Left ventricle myocardium superior (tissue), 1 donor: ENCODE measurements at regions not wholly inside any gene's neighbourhood (a gene's known extent, or its start where the extent isn't known, plus 50 kb on each side); places are given as distances from the start of the nearest gene placed in this dataset.
A peak's percentile ranks its signal among the peaks of the same experiment; 100 is the strongest.
"Not testable (repeated sequence)": the region's sequence is repeated elsewhere in the genome, so short reads cannot be mapped to it uniquely, and the experiment has no call there.

Source experiments
- ATAC-seq: fragments of 200-7000 bp; cut with Tn5 transposase; one replicate; pipeline ENCODE4 v1.9.1; 2020; ENCODE audit warnings: mild to moderate bottlenecking, moderate library complexity
- DNase-seq: peaks from one replicate; pipeline ENCODE4 v3.0.0-alpha.2; 2020
- intact Hi-C: fragments of 100-400 bp; cut with micrococcal nuclease; formaldehyde crosslinking; loops from one replicate; pipeline ENCODE4 v1.11.0; 2022
- donor health status: DM: no; HTN: yes; CAD: no; lungs with severe emphysema.

GRCh38 chr12:4822572-4822971 lies 87.1 kb upstream of the KCNA1 start:
- ATAC-seq (no peak), DNase-seq (no peak)
- intact Hi-C loops = no loop called here

- DNase-seq (no peak), ATAC-seq (no peak)
- intact Hi-C loops = no loop called here
Observed at GRCh38 chr12:4824380-4824779, 85.3 kb upstream of the KCNA1 start.

GRCh38 chr12:4825011-4825858 lies 84.5 kb upstream of the KCNA1 start:
- intact Hi-C loops = no loop called here
- DNase-seq = no peak
- ATAC-seq = no peak

GRCh38 chr12:4826909-4827308 lies 82.8 kb upstream of the KCNA1 start:
- ATAC-seq = no peak
- intact Hi-C loops = no loop called here

GRCh38 chr12:4828176-4828575 lies 81.5 kb upstream of the KCNA1 start:
- ATAC-seq (no peak), DNase-seq (no peak)
- intact Hi-C loops = no loop called here

More at GRCh38 chr12:4826909-4827308, 82.8 kb upstream of the KCNA1 start:
- no peak for DNase-seq

GRCh38 chr12:4829161-4829792 lies 80.4 kb upstream of the KCNA1 start:
- no peak for DNase-seq
- no peak for ATAC-seq
- intact Hi-C loops = no loop called here

GRCh38 chr12:4829793-4830162 lies 79.9 kb upstream of the KCNA1 start:
- DNase-seq = no peak
- no peak for ATAC-seq
- intact Hi-C loops = no loop called here

GRCh38 chr12:4830556-4831210 lies 79.0 kb upstream of the KCNA1 start:
- ATAC-seq (no peak), DNase-seq (no peak)
- intact Hi-C loops = no loop called here

- intact Hi-C loops = no loop called here
- ATAC-seq = no peak
- DNase-seq = no peak
Observed at GRCh38 chr12:4833053-4833452, 76.7 kb upstream of the KCNA1 start.

- DNase-seq (no peak), ATAC-seq (no peak)
- intact Hi-C loops = no loop called here
Observed at GRCh38 chr12:4833524-4833923, 76.2 kb upstream of the KCNA1 start.

GRCh38 chr12:4842401-4842800 lies 67.3 kb upstream of the KCNA1 start:
- ATAC-seq, DNase-seq, intact Hi-C loops: not testable (repeated sequence)

GRCh38 chr12:4843907-4844306 lies 65.8 kb upstream of the KCNA1 start:
- intact Hi-C loops = no loop called here
- no peak for ATAC-seq
- no peak for DNase-seq

- ATAC-seq (no peak), DNase-seq (no peak)
- intact Hi-C loops = no loop called here
Observed at GRCh38 chr12:4847713-4848112, 62.0 kb upstream of the KCNA1 start.

- intact Hi-C loops = no loop called here
- DNase-seq = no peak
- ATAC-seq = no peak
Observed at GRCh38 chr12:4849115-4849541, 60.6 kb upstream of the KCNA1 start.

GRCh38 chr12:4849795-4850345 lies 59.8 kb upstream of the KCNA1 start:
- ATAC-seq (no peak), DNase-seq (no peak)
- intact Hi-C loops = loop anchor here (10.0 kb wide), 1 partner anchor 235 kb away; no protein-coding TSS in a partner anchor

GRCh38 chr12:4850857-4851380 lies 58.8 kb upstream of the KCNA1 start:
- DNase-seq (no peak), ATAC-seq (no peak)
- intact Hi-C loops = loop anchor here (10.0 kb wide), 1 partner anchor 234 kb away; no protein-coding TSS in a partner anchor

- intact Hi-C loops = loop anchor here (10.0 kb wide), 1 partner anchor 232 kb away; no protein-coding TSS in a partner anchor
- no peak for DNase-seq
- ATAC-seq = no peak
Observed at GRCh38 chr12:4852308-4852707, 57.4 kb upstream of the KCNA1 start.

GRCh38 chr12:4852911-4853310 lies 56.8 kb upstream of the KCNA1 start:
- no peak for ATAC-seq
- DNase-seq = no peak
- intact Hi-C loops = loop anchor here (10.0 kb wide), 1 partner anchor 232 kb away; no protein-coding TSS in a partner anchor

- DNase-seq = peak; percentile 34
- peak; percentile 61 for ATAC-seq
- intact Hi-C loops = loop anchor here (5.0 to 10.0 kb wide), 2 partner anchors 147 to 229 kb away; no protein-coding TSS in a partner anchor
Observed at GRCh38 chr12:4855121-4855924, 54.4 kb upstream of the KCNA1 start.
